ENCODE measurements at regions not wholly inside any gene's neighbourhood (a gene's known extent, or its start where the extent isn't known, plus 50 kb on each side); places are given as distances from the start of the nearest gene placed in this dataset.
"Not testable (repeated sequence)": the region's sequence is repeated elsewhere in the genome, so short reads cannot be mapped to it uniquely, and the experiment has no call there.

DNA sequence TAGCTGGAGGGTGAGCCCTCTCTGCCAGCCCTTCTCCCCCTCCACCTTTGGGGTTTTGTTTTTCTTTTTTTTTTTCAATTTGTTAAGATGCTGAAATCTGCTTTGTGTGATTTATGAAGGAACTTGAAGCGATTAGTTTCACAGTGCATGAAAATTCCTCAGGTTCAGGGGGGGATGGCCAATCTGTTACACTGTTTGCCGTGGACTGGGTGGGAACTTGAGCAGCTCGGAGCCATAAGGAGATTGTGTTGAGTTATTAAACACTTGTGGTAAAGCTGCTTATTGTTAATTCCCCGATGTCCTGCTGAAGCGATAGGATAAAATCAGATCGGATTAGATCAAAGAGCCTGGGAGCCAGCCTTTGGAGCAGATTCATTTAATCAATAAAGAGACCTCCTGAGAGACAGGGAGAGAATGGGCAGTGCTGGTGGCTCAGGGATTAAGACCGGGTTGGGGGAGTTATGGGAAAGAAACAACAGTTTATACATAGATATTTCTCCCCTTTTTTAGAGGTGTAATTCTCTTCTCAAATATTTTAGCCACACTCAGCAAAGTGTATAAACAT lies 105.8 kb upstream of the SPATA31D4 start:
- H3K27ac Mint-ChIP-seq = no peak overlapping the region
- intact Hi-C loops (cut with micrococcal nuclease) = no loop called here
- no peaks in the 10 kb centered on the region for H3K36me3 Mint-ChIP-seq (ENCODE audit: low read depth)
- no peaks in the 10 kb centered on the region for H3K9me3 Mint-ChIP-seq
- no peaks in the 10 kb centered on the region for H3K27me3 Mint-ChIP-seq
- no peaks in the 10 kb centered on the region for H3K4me1 Mint-ChIP-seq (ENCODE audit: low read depth)
- H3K4me3 Mint-ChIP-seq = no peak overlapping the region

DNA sequence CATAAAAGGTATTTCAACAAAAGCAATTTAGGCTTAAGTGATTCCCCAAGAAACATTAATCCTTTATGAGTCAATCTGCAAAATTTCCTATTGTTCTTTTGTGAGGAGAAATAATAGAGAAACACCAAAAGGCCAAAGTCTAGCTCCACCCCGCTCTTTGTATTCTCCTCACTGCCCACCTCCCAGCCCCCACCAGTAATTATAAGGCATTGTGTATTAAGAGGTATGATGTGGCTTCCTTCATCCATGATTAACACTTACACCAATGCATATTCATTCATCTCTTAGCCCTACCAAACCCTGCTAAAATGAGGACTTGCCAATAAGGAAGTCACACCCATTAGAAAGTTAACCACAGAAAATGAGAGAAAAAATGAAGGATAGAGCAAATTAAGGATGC lies 105.3 kb upstream of the SPATA31D4 start:
- intact Hi-C loops (cut with micrococcal nuclease) = no loop called here
- Mint-ChIP-seq H3K9me3 (no peaks in the 10 kb centered on the region), H3K27me3 (no peaks in the 10 kb centered on the region), H3K36me3 (ENCODE audit: low read depth) (no peaks in the 10 kb centered on the region), H3K27ac (no peak overlapping the region), H3K4me3 (no peak overlapping the region), H3K4me1 (ENCODE audit: low read depth) (no peaks in the 10 kb centered on the region)

- no peaks in the 10 kb centered on the region for H3K27me3 Mint-ChIP-seq
- H3K36me3 Mint-ChIP-seq (ENCODE audit: low read depth) = no peaks in the 10 kb centered on the region
- intact Hi-C loops (cut with micrococcal nuclease) = no loop called here
- no peaks in the 10 kb centered on the region for H3K9me3 Mint-ChIP-seq
- H3K4me3 Mint-ChIP-seq = no peak overlapping the region
- no peak overlapping the region for H3K27ac Mint-ChIP-seq
- no peaks in the 10 kb centered on the region for H3K4me1 Mint-ChIP-seq (ENCODE audit: low read depth)
Measured at GRCh38 chr9:81823672-81824554, 104.3 kb upstream of the SPATA31D4 start.

DNA sequence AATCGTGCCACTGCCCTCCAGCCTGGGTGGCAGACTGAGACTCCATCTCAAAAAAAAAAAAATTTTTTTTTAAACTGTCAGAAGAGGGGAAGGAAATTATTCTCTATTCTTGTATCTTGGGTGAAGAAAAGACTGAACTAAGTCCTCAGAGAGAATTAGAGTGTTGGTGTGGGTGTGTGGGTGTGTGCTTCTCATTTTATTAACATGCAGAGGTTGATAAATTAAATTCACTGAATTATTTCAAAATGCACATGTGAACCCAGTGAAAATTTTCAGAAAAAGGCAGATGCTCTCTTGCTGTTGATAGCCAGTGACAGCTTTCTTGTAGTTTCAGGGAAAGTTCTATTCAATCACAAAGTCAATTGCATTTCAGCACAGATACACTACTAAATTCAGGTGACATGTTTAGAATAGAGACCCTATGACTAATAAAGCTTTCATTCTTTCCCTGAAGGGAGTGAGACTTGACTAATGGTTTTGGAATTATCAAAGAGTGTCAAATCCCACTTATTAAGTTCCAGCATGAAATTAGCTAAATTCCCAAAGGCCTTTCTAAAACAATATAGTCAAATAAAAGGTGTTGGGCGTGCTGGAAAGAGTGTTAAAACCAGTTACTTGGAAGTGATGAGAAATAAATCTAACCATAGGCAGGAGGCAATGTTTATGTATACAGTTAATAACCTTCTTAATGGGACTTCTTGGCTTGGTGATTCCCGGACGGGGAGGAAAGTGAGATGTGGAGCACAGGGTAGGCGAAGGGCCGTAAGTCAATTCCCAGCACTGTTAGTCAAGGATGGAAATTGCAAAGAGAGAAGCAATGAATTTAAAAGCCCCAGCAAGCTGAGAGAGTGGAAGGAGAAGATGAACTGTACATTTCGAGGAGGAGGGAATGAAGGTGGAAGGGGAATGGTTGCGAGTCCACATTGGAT lies 103.2 kb upstream of the SPATA31D4 start:
- Mint-ChIP-seq H3K4me1 (ENCODE audit: low read depth) (no peaks in the 10 kb centered on the region), H3K27ac (no peak overlapping the region), H3K36me3 (ENCODE audit: low read depth) (no peaks in the 10 kb centered on the region), H3K4me3 (no peak overlapping the region), H3K9me3 (no peaks in the 10 kb centered on the region), H3K27me3 (no peaks in the 10 kb centered on the region)
- intact Hi-C loops (cut with micrococcal nuclease) = no loop called here

DNA sequence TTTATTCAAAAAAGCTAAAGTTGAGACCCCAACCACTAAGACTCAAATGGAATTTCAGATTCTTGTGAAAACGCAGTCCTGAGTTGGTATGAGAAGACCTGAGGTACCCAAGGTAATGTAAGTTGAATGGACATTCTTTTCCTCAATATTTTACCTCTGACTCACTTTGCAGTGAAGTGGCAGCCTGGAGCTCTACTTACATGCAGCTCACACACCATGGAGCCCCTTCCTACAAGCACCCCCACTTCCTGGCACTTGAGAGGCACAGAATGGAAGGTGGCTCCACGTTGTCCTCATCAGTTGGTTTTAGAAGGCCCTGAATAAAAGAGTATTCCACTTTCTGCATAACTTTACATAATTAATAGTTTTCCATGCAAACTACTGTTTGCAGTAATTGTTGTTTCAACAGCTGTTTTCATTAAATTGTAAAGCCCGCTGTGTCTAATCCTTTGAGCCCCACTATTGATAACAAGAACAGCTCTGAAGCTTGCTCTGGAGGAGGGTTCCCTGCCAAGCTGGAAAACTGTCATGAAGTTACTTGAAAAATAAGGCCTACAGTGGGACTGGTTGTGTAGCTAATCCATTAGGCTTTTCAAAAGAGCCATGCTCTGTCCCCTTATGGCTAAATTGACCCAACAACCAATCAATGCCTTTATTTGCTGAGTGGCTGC lies 102.2 kb upstream of the SPATA31D4 start:
- no peaks in the 10 kb centered on the region for H3K9me3 Mint-ChIP-seq
- no peak overlapping the region for H3K27ac Mint-ChIP-seq
- no peaks in the 10 kb centered on the region for H3K36me3 Mint-ChIP-seq (ENCODE audit: low read depth)
- no peaks in the 10 kb centered on the region for H3K27me3 Mint-ChIP-seq
- no peaks in the 10 kb centered on the region for H3K4me1 Mint-ChIP-seq (ENCODE audit: low read depth)
- intact Hi-C loops (cut with micrococcal nuclease) = no loop called here
- no peak overlapping the region for H3K4me3 Mint-ChIP-seq

- Mint-ChIP-seq H3K4me3 (no peak overlapping the region), H3K36me3 (ENCODE audit: low read depth) (no peaks in the 10 kb centered on the region), H3K27ac (no peak overlapping the region), H3K4me1 (ENCODE audit: low read depth) (no peaks in the 10 kb centered on the region), H3K27me3 (no peaks in the 10 kb centered on the region), H3K9me3 (no peaks in the 10 kb centered on the region)
- intact Hi-C loops (cut with micrococcal nuclease) = no loop called here
Measured at GRCh38 chr9:81826517-81826906, 101.7 kb upstream of the SPATA31D4 start.

DNA sequence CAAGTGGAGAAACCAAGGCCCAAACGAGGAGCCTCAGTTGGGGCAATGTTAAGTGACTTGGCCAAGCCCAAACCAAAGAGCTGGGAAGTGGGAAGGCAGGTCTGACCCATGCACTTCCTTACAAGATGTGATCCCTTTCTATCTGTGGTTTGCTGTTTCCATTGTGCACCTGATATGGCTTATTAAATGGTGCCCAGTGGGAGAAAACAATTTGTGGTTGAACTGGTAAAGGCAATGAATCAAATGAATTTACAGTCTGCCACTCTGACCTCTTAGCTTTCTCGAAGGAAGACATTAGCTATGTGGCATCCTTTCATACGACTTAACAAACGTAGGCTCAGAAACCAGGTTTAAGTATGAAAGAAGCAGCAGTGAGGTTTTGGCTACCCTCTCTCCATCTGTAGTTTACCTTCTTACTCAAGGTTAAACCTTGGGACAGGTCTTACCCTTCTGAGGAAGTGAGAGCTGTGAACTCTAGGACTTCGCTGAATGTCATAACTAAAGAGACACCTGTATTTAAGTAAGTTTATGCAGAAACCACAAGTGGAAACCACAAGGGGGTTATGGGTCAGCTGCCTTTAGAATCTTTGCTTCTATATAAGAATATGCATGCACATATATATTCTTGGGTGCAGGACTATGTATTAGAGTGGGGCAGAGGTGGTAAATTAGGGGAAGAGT lies 100.5 kb upstream of the SPATA31D4 start:
- Mint-ChIP-seq H3K4me3 (no peak overlapping the region), H3K27ac (no peak overlapping the region), H3K4me1 (ENCODE audit: low read depth) (no peaks in the 10 kb centered on the region), H3K27me3 (no peaks in the 10 kb centered on the region), H3K9me3 (no peaks in the 10 kb centered on the region), H3K36me3 (ENCODE audit: low read depth) (no peaks in the 10 kb centered on the region)
- intact Hi-C loops (cut with micrococcal nuclease) = no loop called here

DNA sequence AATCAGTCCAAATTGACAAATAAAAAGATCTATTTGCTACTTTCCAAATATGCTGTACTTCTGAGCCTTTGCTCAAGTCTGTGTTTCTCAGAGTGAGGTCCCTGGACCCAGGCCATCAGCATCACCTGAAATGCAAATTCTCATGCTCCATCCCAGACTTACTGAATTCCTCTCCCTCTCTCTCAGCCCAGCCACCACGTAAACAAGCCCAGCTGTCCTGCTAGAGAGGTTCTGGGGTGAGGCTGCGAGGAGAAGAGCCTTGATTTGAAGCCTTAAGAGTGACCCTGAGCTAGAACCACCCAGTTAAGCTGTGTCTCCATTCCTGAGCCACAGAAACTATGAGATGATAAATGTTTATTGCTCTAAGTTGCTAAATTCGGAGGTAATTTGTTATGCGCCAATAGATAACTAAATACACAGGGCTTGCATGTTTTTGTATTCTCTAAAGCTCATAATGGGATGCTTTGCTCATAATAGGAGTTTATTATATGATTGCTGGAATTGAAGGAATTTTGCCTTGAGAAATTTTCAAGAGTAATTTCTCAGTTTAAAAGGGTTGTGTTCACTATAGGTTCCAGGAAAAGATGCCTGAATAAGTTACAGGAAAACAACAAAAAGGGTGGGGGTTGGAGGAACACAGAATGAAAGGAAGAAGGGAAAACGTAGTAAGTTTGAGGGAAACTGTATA lies 98.9 kb upstream of the SPATA31D4 start:
- intact Hi-C loops (cut with micrococcal nuclease) = no loop called here
- H3K9me3 Mint-ChIP-seq = no peaks in the 10 kb centered on the region
- H3K27ac Mint-ChIP-seq = no peak overlapping the region
- no peaks in the 10 kb centered on the region for H3K36me3 Mint-ChIP-seq (ENCODE audit: low read depth)
- H3K4me3 Mint-ChIP-seq = no peak overlapping the region
- H3K4me1 Mint-ChIP-seq (ENCODE audit: low read depth) = no peaks in the 10 kb centered on the region
- H3K27me3 Mint-ChIP-seq = no peaks in the 10 kb centered on the region

DNA sequence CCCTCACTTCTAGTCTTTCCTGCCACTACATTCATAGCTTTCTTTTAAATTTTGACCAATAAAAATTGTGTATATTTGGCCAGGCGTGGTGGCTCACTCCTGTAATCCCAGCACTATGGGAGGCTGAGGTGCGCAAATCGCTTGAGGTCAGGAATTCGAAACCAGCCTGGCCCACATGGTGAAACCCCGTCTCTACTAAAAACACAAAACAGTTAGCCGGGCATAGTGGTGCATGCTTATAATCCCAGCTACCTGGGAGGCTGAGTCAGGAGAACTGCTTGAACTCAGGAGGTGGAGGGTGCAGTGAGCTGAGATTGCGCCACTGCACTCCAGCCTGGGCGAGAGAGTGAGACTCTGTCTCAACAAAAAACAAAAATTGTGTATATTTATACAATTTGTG lies 97.8 kb upstream of the SPATA31D4 start:
- H3K27me3 Mint-ChIP-seq; H3K27ac Mint-ChIP-seq; H3K9me3 Mint-ChIP-seq; intact Hi-C loops (cut with micrococcal nuclease); H3K4me3 Mint-ChIP-seq; H3K4me1 Mint-ChIP-seq (ENCODE audit: low read depth); H3K36me3 Mint-ChIP-seq (ENCODE audit: low read depth): not testable (repeated sequence)

DNA sequence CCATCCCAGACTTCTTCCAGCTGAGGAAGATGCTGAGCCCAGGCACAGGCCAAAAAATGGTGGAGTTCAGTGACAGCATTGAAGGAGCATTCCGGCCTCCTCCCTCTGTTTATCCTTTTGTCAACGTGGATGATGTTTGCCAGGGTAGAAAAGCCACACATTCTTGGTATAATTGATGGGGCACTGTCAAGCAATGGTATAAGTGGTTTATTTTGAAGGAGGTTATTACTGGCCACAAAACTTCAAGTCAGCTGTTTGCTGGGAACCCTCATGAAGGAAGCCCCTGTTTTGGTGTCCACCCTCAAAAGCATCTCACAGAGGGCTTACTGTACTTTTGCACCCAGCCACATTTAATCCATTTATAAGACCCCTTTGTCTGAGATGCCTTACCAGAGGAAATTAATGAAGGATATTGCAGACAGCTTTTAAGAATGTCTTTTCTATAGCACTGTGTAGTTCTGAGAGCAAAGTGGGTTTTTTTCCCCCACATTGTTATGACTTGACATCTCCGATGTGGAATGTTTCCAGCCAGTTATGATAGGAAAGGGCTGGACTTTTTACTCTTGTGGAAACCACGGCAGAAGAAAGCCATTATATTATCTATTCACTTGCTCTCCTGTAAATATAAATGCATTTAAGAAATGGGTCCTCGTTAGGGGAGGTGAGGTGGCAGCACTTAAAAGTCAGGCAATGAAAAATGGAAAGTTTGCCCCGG lies 95.5 kb upstream of the SPATA31D4 start:
- H3K4me1 Mint-ChIP-seq (ENCODE audit: low read depth) = no peaks in the 10 kb centered on the region
- H3K27ac Mint-ChIP-seq = no peak overlapping the region
- no peaks in the 10 kb centered on the region for H3K27me3 Mint-ChIP-seq
- H3K4me3 Mint-ChIP-seq = no peak overlapping the region
- H3K9me3 Mint-ChIP-seq = no peaks in the 10 kb centered on the region
- H3K36me3 Mint-ChIP-seq (ENCODE audit: low read depth) = no peaks in the 10 kb centered on the region
- intact Hi-C loops (cut with micrococcal nuclease) = no loop called here

GRCh38 chr9:81833563-81834345 lies 94.5 kb upstream of the SPATA31D4 start:
- Mint-ChIP-seq H3K27me3 (no peaks in the 10 kb centered on the region), H3K36me3 (ENCODE audit: low read depth) (no peaks in the 10 kb centered on the region), H3K9me3 (no peaks in the 10 kb centered on the region), H3K4me3 (no peak overlapping the region), H3K4me1 (ENCODE audit: low read depth) (no peaks in the 10 kb centered on the region), H3K27ac (no peak overlapping the region)
- intact Hi-C loops (cut with micrococcal nuclease) = no loop called here

- no peak overlapping the region for H3K4me3 Mint-ChIP-seq
- no peaks in the 10 kb centered on the region for H3K36me3 Mint-ChIP-seq (ENCODE audit: low read depth)
- H3K9me3 Mint-ChIP-seq = no peaks in the 10 kb centered on the region
- intact Hi-C loops (cut with micrococcal nuclease) = no loop called here
- no peak overlapping the region for H3K27ac Mint-ChIP-seq
- no peaks in the 10 kb centered on the region for H3K4me1 Mint-ChIP-seq (ENCODE audit: low read depth)
- H3K27me3 Mint-ChIP-seq = no peaks in the 10 kb centered on the region
Measured at GRCh38 chr9:81841333-81841732, 86.9 kb upstream of the SPATA31D4 start.
